OCI-LY3 (cell line): ENCODE measurements at regions not wholly inside any gene's neighbourhood (a gene's known extent, or its start where the extent isn't known, plus 50 kb on each side); places are given as distances from the start of the nearest gene placed in this dataset.

Source experiments
- CTCF ChIP-seq: fragments of 200-600, 300-600 bp; sonication (generic); IDR thresholded peaks from 2 replicates; pipeline ENCODE4 v1.5.1; 2014; ENCODE audit warnings: antibody characterized with exemption, low read length, low read depth
- EZH2phosphoT487 ChIP-seq: fragments of 200-600 bp; shearing (Covaris generic); IDR thresholded peaks from 2 replicates; pipeline ENCODE4 v1.6.1; 2018; ENCODE audit warnings: antibody characterized with exemption, mixed run types, low read depth

GRCh38 chr15:69787791-69788190, 309.9 kb downstream of the TLE3 start:
- TF ChIP-seq CTCF (no peak), EZH2phosphoT487 (no peak)
